ENCODE measurements at regions not wholly inside any gene's neighbourhood (a gene's known extent, or its start where the extent isn't known, plus 50 kb on each side); places are given as distances from the start of the nearest gene placed in this dataset.

GRCh38 chr14:21960636-21961035 is 287.0 kb upstream of the OR4E1 start:
- TF ChIP-seq, protein P1, sequence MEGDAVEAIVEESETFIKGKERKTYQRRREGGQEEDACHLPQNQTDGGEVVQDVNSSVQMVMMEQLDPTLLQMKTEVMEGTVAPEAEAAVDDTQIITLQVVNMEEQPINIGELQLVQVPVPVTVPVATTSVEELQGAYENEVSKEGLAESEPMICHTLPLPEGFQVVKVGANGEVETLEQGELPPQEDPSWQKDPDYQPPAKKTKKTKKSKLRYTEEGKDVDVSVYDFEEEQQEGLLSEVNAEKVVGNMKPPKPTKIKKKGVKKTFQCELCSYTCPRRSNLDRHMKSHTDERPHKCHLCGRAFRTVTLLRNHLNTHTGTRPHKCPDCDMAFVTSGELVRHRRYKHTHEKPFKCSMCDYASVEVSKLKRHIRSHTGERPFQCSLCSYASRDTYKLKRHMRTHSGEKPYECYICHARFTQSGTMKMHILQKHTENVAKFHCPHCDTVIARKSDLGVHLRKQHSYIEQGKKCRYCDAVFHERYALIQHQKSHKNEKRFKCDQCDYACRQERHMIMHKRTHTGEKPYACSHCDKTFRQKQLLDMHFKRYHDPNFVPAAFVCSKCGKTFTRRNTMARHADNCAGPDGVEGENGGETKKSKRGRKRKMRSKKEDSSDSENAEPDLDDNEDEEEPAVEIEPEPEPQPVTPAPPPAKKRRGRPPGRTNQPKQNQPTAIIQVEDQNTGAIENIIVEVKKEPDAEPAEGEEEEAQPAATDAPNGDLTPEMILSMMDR (IDR thresholded peaks at IDR 0.05; ENCODE audit: low read depth, low read length, poor library complexity, severe bottlenecking) = no peak
- no peak for TF ChIP-seq EZH2phosphoT487 (IDR thresholded peaks at IDR 0.05; ENCODE audit: borderline replicate concordance, low read length)

Measured in DOHH2 (cell line).